HG02938 (cell line): ENCODE measurements at regions not wholly inside any gene's neighbourhood (a gene's known extent, or its start where the extent isn't known, plus 50 kb on each side); places are given as distances from the start of the nearest gene placed in this dataset.
"Not testable (repeated sequence)": the region's sequence is repeated elsewhere in the genome, so short reads cannot be mapped to it uniquely, and the experiment has no call there.

Experiments
- ATAC-seq: cut with Tn5 transposase; IDR thresholded peaks from one replicate; pipeline ENCODE4 v1.9.1; 2021; ENCODE audit warnings: mild to moderate bottlenecking, moderate library complexity; ENCODE audit not compliant: unreplicated experiment

DNA sequence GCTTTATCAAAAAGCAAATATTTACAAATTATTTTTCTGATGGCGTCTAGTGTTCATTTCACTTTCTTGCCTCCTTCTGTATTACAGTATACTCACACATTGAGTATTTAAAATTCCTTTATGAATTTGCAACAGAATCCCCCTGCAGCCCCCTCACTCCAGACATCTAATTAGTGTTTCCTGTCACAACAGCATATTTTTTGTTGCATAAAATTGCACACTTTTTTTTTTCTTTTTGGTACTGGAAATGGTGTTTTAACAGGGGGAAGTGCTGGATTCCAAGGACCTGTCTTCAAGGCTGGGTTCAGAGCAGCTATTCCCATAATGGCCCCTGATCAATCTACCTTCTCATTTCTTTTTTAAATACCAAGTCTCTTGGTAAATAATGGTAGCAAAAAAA, 184.3 kb upstream of the HMCN1 start:
- ATAC-seq: no peak

- ATAC-seq: no peak
Measured at GRCh38 chr1:185546029-185546428, 188.2 kb upstream of the HMCN1 start.

DNA sequence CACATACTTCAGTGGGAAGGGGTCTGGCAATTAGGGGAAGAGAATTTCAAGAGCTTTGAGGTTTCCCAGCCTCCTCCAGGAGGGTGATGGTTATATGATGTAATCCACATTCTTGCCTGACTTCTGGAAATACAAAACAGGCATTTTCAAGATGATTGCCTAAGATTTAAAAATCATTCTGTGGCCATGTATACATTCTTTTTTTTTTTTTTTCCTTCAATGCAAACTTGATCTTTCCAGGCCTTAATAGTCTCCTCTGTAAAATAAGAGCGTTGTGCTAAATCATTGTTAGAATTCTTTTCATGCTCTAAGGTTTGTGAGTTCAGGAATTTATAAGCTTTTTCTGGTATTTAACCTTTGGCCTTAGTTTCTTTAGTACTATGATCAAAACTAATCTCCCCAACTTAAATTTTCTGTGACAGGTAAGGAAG, 192.3 kb upstream of the HMCN1 start:
- ATAC-seq: no peak

DNA sequence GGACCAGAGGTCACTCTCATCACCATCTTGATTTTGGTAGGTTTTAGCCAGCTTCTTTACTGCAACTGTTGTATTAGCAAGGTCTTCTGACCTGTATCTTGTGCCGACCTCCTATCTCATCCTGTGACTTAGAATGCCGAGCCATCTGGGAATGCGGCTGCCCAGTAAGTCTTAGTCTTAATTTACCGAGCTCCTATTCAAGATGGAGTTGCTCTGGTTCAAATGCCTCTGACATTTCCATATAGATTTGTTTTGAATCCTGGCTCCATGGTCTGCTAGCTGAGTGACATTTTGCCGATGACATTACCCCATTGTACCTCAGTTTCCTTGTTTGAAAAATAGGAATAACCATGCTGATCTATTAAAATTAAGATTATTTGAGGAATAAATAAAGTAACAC, 193.9 kb upstream of the HMCN1 start:
- no peak for ATAC-seq

DNA sequence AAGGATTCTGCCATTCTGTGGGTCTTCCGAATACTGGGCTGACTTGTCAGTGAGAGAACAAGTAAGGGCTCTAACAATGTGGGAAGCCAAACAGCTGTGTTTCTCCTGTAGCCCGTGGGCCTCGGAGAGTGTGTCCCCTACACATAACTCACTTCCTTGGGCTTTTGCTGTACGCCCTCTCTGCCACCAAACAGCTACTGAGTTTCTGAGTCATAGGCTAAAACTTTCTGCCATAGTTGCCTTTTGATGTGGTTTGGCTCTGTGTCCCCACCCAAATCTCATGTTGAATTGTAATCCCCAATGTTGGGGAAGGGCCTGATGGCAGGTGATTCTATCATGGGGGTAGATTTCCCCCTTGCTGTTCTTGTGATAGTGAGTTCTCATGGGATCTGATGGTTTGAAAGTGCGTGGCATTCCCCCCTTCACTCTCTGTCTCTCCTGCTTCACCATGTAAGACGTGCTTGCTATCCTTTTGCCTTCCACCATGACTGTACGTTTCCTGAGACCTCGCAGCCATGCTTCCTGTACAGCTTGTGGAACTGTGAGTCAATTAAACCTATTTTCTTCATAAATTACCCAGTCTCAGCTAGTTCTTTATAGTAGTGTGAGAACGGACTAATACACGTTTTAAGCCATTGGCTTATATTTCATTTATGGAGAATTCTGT, 194.8 kb upstream of the HMCN1 start:
- no peak for ATAC-seq

GRCh38 chr1:185538309-185538898, 195.8 kb upstream of the HMCN1 start:
- not testable (repeated sequence) for ATAC-seq

DNA sequence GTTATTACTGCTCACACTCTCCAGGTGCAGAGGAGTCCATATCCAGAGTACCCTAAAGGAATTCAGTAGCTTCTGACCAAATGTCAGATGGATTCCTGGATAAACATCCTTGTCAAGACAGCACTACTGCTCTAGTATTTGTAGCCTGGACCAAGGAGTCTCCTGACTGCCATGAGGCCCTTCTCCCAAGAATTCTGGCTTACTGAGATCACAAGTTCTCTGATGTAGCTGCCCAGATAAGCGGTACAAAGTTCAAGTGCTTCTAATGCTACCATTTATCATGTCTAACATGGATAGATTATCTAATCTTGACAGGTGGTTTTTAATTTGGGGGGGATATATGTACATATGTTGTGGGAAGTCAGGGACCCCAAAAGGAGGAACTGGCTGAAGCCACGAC, 196.6 kb upstream of the HMCN1 start:
- no peak for ATAC-seq

- ATAC-seq: no peak
Measured at GRCh38 chr1:185536165-185536920, 197.8 kb upstream of the HMCN1 start.

- ATAC-seq: no peak
Measured at GRCh38 chr1:185535621-185536020, 198.6 kb upstream of the HMCN1 start.

- ATAC-seq: no peak
Measured at GRCh38 chr1:185534801-185535200, 199.4 kb upstream of the HMCN1 start.

DNA sequence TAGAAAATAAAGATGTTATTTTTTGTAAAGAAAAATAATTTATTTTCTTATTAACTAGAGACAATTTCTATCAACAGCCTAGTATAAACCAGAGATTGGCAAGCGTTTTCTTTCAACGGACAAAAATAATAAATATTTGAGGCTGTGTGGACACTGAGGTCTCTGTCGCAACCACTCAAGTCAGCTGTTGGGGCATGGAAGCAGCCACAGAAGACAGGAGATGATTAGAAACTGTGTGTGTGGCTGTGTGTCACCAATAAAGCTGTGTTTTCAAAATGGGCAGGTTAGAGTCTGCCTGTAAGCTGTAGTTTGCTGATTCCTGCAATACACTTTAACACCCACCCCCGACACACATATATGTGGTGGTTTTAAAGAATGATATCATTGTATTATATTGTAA, 200.6 kb upstream of the HMCN1 start:
- ATAC-seq: no peak

GRCh38 chr1:185532856-185533255, 201.3 kb upstream of the HMCN1 start:
- ATAC-seq: no peak

DNA sequence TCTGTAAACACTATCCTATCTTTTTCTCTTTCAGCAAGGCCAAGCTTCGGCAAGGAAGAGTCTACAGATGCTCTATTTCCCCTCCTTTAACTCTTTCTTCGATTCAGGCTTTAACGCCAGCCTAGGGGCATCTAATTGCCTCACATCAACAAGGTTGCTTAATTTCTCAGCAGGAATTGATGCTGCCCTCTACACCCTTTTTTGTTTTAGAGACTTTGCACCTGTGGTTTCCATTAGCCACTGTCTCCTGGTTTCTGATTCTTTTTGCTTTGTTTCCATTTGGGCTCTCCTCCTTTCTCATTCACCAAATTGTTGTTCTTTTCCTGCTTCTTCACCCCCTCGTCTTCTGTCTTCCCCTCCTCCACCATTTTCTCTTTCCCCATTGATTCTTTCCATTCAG, 202.4 kb upstream of the HMCN1 start:
- ATAC-seq: no peak

GRCh38 chr1:185530215-185530614, 204.0 kb upstream of the HMCN1 start:
- ATAC-seq: no peak

DNA sequence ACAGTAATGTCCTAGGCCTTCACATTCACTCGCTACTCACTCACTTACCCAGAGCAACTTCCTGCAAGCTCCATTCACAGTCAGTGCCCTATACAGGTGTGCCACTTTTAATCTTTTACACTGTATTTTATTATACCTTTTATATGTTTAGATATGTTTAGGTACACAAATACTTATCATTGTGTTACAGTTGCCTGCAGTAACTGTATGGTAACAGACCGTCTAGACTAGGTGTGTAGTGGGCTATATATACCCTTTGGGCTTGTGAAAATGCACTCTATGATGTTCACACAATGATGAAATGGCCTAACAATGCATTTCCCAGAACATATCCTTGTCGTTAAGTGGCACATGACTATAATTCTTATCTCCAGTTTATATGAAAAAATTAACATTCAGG, 204.5 kb upstream of the HMCN1 start:
- ATAC-seq: no peak

DNA sequence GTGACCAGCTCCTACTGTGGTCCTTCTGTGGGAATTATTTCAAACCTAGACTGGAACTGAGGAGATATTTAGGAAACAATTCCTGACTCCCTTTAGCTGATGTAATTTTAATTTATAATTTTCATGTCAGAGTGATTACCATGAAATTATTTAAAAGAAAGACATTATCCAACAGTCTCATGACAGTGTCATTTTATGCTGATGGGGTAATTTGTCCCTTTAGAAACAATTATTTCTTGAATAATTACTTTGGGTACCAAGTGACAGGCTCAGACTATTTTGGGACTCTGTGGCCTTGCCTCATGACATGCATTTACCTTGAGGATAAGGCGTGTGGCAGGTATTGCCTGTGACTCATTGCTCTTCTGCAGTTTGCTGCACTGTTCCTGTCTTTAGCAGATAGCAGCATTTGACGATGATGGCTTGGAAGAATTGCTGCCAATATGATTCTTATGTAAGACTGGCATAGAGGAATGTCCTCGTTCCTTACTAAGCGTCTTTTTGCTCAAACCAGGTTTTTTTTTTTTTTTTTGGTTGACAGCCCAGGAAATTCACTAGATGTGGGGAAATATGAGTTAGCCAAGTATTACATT, 206.0 kb upstream of the HMCN1 start:
- ATAC-seq: no peak

DNA sequence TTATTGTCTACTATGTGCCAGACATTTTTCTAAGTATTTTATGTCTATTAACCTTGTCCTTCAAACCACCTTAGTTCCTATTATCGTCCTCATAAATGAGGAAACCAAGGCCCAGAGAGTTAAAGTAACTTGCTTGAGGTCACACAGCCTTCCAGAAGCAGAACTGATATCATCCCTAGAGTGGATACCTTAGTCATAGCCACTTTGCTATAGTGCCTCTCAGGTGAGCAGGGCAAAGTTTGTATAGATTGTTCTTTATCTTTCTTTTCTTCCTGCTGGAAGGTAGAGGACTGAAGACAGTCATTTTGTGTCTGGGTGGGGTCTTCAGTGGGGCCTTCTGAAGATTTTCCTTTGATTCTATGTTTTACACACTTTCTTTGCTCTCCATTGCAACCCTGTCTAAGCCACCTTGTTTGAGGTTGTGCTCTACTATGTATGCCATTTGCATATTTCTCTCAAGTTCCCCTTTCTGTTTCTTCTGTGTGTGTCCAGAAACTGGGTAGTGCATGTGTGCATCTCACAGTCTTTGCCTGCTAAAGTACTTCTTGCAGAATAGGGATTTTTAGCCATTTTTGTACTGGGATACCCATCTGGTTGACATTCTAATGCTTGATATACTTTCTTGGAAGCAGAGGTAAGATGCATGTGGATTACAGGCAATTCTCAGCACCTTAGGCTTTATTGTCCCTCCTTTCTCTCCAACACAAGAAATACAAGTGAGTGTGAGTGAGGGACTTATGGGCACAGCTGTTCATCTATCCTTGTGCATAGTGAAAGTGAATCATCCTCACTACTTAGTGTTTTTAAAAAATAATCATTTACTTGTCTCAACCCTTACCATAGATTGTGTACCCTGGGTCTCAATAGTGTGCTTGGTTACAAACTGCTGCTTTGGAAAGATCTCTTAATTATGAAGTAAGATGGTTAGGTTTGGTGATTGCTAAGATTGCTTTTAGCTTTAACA, 207.6 kb upstream of the HMCN1 start:
- ATAC-seq: peak; percentile 99

DNA sequence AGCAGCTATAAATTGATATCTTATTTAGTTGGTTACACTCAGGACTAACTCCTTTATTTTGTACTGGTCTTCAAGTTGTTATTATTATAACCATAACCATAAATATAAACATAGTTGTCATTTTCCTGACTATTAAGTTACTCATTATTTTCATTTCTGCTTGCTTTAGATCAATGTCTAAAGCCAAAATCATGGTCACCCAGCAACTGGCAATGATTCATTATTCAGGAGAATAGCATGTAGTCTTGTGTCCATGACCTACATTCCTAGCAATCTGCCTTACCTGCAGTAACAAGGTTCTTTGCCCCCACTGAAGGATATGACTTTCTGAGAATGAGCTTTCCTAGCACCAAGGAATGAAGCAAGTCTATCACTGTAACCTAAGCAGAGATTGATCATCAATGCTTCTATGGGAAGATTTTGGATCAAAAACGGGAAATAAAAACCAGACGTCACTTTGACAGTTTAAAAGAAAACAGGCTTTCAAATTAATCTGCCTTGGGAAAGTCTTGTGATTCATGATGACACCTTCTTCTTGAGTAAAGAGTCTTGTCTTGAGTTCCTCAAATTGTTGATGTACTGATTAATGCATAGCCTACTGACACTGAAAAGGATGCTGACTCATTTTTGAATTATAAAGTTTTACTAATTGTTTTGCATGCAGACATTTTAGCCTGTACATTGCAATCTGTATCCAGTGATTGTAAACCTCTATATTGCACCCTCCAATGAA, 203.3 kb upstream of the IVNS1ABP start:
- ATAC-seq: peak; percentile 92

- ATAC-seq: no peak
Measured at GRCh38 chr1:185517808-185518419, 200.9 kb upstream of the IVNS1ABP start.

DNA sequence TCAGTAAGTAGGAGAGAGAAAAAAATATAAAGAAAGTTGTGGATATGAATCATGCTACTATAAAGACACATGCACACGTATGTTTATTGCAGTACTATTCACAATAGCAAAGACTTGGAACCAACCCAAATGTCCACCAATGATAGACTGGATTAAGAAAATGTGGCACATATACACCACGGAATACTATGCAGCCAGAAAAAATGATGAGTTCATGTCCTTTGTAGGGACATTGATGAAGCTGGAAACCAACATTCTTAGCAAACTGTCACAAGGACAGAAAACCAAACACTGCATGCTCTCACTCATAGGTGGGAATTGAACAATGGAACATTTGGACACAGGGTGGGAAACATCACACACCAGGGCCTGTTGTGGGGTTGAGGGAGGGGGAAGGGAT, 200.3 kb upstream of the IVNS1ABP start:
- not testable (repeated sequence) for ATAC-seq
